ENCODE measurements at regions not wholly inside any gene's neighbourhood (a gene's known extent, or its start where the extent isn't known, plus 50 kb on each side); places are given as distances from the start of the nearest gene placed in this dataset.

DNA sequence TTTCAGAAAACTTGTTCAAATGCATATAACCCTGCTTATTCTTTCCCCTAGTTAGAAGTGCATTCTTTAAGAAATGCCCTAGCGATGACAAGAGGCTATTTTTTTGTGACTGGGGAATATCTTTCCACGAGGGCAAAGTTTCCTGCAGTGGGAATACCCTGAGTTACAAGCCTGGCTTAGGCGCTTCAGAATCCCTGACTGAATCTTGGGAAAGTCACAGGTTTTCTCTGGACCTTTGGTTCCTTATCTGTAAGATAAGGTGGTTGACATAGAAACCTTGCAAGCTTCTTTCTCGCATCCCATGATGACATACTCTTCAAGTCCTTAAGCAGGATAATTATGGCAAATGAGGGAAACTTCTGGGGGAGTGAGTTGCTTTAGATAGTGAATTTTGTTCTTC lies 80.5 kb upstream of the FZD8 start:
- Mint-ChIP-seq H3K4me3 (no peak overlapping the region), H3K27ac (no peak overlapping the region), H3K36me3 (no peaks in the 10 kb centered on the region), H3K4me1 (no peaks in the 10 kb centered on the region), H3K9me3 (no peaks in the 10 kb centered on the region), H3K27me3 (peaks cover 4% of the 10 kb centered on the region)
- no peak for DNase-seq
- CTCF ChIA-PET, result no interaction called here

DNA sequence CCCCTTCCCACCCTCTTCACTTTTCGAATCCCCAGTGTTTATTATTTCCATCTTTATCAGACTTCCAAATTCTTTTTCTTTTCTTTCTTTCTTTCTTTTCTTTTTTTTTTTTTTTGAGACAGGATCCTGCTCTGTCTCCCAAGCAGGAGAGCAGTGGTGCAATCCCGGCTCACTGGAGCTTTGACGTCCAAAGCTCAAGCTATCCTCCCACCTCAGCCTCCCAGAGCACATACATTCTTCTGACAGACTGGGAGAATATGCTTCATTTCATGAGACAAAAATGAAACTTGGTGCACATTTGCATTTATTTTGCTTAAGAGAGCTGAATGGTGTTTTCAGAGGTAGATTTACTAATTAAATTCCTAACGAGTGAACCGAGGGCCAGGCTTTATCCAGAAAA lies 80.1 kb upstream of the FZD8 start:
- Mint-ChIP-seq H3K4me3 (no peak overlapping the region), H3K36me3 (no peaks in the 10 kb centered on the region), H3K9me3 (no peaks in the 10 kb centered on the region), H3K27ac (no peak overlapping the region), H3K4me1 (no peaks in the 10 kb centered on the region), H3K27me3 (peaks cover 4% of the 10 kb centered on the region)
- CTCF ChIA-PET, result no interaction called here
- no peak for DNase-seq

DNA sequence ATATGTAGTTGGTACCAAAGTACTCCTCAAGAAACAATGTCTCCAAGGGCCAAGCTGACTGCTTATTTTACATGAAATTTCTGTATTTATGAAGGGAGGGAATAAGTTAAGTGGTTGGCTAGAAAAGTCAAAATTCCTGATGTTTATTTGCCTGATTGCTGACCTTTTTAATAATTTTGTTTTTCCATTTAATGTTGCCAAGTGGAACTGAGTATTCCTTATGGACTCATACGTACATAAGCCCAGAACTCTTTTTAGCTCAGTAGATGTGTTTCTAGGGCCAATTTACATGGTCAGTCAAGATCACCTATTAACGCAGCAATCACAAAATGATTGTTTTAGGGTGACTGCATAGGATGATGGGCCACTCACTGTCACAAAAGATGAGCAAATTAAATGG lies 78.3 kb upstream of the FZD8 start:
- Mint-ChIP-seq H3K27me3 (peaks cover 4% of the 10 kb centered on the region), H3K4me1 (no peaks in the 10 kb centered on the region), H3K4me3 (no peak overlapping the region), H3K9me3 (no peaks in the 10 kb centered on the region), H3K27ac (no peak overlapping the region), H3K36me3 (no peaks in the 10 kb centered on the region)
- DNase-seq, result no peak
- CTCF ChIA-PET, result no interaction called here

DNA sequence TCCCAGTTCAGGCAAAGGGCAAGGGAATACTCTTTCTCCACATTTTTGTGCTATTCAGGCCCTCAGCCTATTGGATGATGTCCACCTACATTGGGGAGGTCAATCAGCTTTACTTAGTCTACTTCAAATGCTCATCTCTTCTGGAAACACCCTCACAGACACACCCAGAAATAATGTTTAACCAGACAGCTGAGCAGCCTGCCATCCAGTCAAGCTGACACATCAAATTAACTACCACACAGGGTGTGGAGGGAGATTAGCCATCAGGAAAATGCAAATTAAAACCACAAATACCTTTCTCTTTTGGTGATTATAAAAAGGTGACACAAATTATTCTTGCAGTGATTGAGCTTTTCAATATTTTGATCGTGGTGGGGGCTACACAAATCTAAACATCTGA lies 74.7 kb upstream of the FZD8 start:
- no peak overlapping the region for H3K27ac Mint-ChIP-seq
- CTCF ChIA-PET, result no interaction called here
- no peaks in the 10 kb centered on the region for H3K36me3 Mint-ChIP-seq

DNA sequence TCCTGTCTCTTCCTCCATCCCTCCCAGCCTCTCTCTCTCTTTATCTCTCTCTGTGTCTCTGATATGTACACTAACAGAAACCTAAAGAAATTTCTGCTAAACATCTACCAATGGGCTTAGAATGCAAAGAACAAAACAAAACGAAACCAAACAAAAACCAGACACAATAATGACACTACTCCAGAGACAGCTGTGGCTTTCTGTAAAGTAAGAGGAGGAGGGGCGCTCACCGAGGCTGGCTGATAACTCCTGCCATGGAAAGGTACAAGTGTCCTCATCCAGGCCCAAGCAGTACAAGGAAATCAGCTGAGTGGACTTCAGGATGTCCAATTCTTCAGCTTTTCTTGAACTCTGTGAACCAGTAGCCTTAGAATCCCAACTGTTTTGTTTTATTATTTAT lies 70.4 kb upstream of the FZD8 start:
- no peak overlapping the region for H3K4me3 Mint-ChIP-seq
- DNase-seq, result no peak
- no peaks in the 10 kb centered on the region for H3K36me3 Mint-ChIP-seq
- CTCF ChIA-PET, result interaction anchor here (1.0 kb wide), 1 partner anchor 9 kb away, joined by 3 read pairs; no protein-coding TSS in a partner anchor
- H3K27me3 Mint-ChIP-seq, result no peaks in the 10 kb centered on the region
- no peaks in the 10 kb centered on the region for H3K9me3 Mint-ChIP-seq
- H3K4me1 Mint-ChIP-seq, result no peaks in the 10 kb centered on the region
- H3K27ac Mint-ChIP-seq, result no peak overlapping the region

More for the DNA sequence above, 74.7 kb upstream of the FZD8 start:
- no peaks in the 10 kb centered on the region for H3K9me3 Mint-ChIP-seq
- H3K27me3 Mint-ChIP-seq, result no peaks in the 10 kb centered on the region
- no peaks in the 10 kb centered on the region for H3K4me1 Mint-ChIP-seq
- no peak overlapping the region for H3K4me3 Mint-ChIP-seq
- DNase-seq, result no peak

DNA sequence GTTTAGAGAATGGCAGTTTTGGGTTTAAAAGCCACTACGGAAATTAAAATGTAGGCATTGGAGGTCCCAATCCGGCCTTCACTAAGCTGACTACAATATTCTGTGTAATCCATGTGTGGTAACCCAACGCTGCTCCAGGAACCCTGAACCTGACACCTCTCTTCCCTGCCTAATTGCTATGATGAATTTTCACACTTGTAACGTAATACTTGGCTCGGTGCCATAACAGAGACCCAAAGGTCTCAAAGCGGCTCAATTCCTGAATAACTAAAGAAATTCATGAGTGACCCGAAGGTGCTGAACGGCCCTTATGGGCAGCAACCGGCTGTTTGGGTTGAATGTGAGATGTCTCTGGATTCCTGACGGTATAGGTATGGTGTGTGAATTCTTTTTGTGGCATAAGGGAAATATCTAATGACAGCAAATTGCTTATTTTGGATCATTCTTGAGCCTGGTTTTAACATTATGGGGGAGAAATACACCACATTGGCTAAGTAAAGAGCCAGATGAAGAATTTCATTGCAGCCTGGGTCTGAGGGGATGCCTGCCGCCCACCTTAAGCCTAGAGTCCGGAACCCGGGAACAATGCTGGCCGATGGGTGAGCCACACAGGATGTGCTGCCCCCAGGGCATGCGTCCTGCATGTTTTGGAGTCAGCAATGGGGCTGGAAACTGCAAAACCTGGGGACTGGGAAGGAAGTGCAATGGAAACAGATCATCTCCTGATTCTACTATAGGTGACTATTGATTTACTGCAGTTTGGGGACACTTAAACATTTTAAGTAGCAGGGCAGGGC lies 69.7 kb upstream of the FZD8 start:
- Mint-ChIP-seq H3K36me3 (no peaks in the 10 kb centered on the region), H3K4me1 (no peaks in the 10 kb centered on the region), H3K27me3 (no peaks in the 10 kb centered on the region), H3K9me3 (no peaks in the 10 kb centered on the region), H3K4me3 (no peak overlapping the region), H3K27ac (no peak overlapping the region)
- DNase-seq, result no peak
- CTCF ChIA-PET, result interaction anchor here (1.0 kb wide), 1 partner anchor 9 kb away, joined by 3 read pairs; no protein-coding TSS in a partner anchor

DNA sequence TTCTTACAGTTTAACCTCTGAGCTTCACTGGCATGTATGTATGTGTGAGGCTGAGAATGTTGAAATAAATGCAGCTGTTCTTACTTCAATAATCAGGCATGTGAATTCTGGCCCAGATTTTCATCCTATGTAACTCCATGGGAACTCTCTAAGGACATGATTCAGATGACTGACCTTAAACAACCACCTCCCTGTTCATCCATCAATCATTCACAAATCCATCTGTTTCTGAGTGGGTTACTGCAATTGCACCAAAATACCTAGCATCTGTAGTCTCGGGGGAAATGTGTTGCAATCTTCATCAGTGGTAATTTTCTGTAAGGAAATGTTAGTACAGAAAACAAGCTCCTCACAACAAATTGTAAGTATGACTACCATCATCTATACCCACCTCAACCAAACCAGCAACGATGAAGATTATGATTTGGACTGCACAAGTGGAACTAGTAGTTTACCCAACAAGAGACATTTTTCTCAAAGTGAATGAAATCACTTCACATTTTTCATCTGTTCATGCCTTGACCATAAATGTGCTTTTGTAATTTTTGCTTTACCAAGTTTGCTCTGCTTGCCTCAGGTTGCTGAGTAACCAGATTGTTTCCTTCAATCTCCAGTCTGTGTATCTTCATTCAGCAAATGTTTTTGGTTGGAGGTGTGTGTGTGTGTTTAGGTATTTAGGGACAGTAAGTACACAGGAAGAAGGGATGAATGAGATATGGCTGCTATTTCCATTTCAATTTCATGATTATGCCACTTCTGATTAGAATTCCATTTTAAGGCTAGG lies 65.7 kb upstream of the FZD8 start:
- no peaks in the 10 kb centered on the region for H3K9me3 Mint-ChIP-seq
- no peak for DNase-seq
- H3K27me3 Mint-ChIP-seq, result no peaks in the 10 kb centered on the region

DNA sequence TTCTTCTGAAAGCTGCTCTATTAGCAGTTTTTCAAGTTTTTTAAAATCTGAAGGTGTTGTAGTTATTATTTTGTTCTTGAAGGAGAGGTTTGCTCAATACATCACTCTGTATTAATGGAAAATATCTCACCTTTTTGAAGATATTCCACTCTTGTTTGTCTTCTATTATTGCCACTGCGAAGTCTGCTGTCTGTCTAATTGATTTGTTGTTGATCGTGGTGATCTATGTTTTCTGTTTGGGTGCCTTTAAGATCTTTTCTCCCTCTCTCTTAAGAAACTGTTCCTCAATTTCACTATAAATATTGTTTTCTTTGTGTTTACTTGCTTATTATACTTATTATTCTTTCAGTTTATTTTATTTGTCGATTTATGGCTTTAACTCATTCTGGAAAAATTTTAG lies 64.9 kb upstream of the FZD8 start:
- Mint-ChIP-seq H3K36me3 (no peaks in the 10 kb centered on the region), H3K9me3 (no peaks in the 10 kb centered on the region), H3K27ac (no peak overlapping the region), H3K4me3 (no peak overlapping the region), H3K27me3 (no peaks in the 10 kb centered on the region), H3K4me1 (no peaks in the 10 kb centered on the region)
- CTCF ChIA-PET, result no interaction called here
- no peak for DNase-seq

More for the DNA sequence above, 65.7 kb upstream of the FZD8 start:
- CTCF ChIA-PET, result no interaction called here
- Mint-ChIP-seq H3K4me1 (no peaks in the 10 kb centered on the region), H3K36me3 (no peaks in the 10 kb centered on the region), H3K27ac (no peak overlapping the region), H3K4me3 (no peak overlapping the region)

DNA sequence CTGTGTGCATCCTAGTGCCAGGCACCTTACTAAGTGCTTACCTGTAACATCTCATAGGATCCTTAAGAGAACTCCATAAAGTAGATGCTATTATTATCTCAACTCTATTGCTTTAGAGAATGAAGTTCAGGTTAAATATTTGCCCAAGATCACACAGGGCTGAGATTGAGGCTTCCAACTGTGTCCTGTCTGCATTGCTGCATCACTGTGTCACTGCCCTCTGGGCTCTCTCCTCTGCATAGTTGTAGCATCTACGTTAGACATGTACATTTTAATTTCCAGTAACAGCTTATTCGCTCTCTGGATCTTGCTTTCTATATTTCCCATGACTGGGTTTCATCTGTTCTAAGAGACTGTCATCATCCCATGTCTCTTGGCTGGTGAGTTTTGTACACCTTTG lies 63.6 kb upstream of the FZD8 start:
- Mint-ChIP-seq H3K36me3 (no peaks in the 10 kb centered on the region), H3K27me3 (no peaks in the 10 kb centered on the region), H3K27ac (no peak overlapping the region), H3K4me1 (no peaks in the 10 kb centered on the region), H3K4me3 (no peak overlapping the region), H3K9me3 (no peaks in the 10 kb centered on the region)
- DNase-seq, result no peak
- CTCF ChIA-PET, result no interaction called here

DNA sequence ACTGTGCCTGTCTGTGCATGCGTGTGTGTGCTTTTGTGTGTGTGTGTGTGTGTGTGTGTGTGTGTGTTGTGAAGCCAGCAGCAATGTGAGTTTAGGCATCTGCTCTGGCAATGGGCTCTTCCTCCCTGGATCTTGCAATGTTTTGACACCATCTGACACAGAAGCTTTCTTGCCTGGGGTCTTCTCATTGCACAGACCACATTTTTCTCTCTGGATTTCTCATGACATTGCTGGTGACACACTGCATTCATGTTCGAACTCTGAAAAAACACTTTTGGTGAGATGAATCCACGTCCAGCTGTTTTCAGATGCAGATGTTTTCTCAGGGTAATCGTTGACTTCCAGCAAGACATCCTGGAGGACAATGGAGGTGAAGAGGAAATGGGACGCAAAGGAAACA lies 63.0 kb upstream of the FZD8 start:
- Mint-ChIP-seq H3K36me3 (no peaks in the 10 kb centered on the region), H3K4me1 (no peaks in the 10 kb centered on the region), H3K27me3 (no peaks in the 10 kb centered on the region), H3K4me3 (no peak overlapping the region), H3K9me3 (no peaks in the 10 kb centered on the region), H3K27ac (no peak overlapping the region)
- CTCF ChIA-PET, result no interaction called here
- no peak for DNase-seq

DNA sequence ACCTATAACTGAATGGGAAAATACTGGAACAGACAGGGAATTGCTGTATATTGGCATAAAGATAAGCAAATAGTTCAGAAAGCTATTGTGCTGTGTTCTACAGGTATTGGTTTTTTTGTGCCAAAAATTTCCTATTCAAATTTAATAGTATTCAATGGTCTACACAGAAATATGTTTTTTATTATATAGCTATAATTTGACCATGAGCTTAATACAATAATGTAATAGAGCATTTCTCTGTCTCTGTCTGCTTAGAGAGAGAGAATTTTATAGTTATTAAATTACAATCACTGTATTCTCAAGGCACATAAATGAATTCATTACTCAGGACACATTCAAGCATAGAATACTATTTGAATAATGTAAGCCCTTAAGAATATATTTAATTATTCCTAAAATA lies 62.3 kb upstream of the FZD8 start:
- H3K4me3 Mint-ChIP-seq, result no peak overlapping the region
- no peak for DNase-seq
- no peaks in the 10 kb centered on the region for H3K36me3 Mint-ChIP-seq
- no peaks in the 10 kb centered on the region for H3K4me1 Mint-ChIP-seq
- CTCF ChIA-PET, result no interaction called here
- H3K27ac Mint-ChIP-seq, result no peak overlapping the region
- H3K9me3 Mint-ChIP-seq, result no peaks in the 10 kb centered on the region
- H3K27me3 Mint-ChIP-seq, result no peaks in the 10 kb centered on the region

DNA sequence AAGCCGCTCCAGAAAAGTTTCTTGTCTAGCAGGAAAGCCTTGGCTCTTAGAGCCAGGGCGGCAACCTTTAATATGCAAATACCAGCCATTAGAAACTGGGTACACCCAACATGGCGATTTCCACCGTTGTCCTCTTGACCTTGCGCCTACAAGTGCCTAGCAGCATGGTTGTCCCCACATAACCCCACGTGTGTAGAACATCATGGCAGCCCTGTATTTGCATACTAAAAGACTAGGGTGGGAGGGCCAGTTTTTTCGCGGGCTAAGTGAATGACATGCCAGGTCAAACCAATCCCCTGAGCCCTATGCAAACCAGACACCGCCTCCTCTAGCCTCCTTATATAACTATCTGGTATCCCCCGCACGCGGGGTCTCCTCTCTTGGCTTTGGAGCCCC lies 58.4 kb upstream of the FZD8 start:
- H3K4me1 Mint-ChIP-seq, result no peaks in the 10 kb centered on the region
- no peak overlapping the region for H3K4me3 Mint-ChIP-seq
- DNase-seq, result no peak
- H3K9me3 Mint-ChIP-seq, result no peaks in the 10 kb centered on the region
- no peaks in the 10 kb centered on the region for H3K36me3 Mint-ChIP-seq
- no peaks in the 10 kb centered on the region for H3K27me3 Mint-ChIP-seq
- H3K27ac Mint-ChIP-seq, result no peak overlapping the region
- CTCF ChIA-PET, result no interaction called here

DNA sequence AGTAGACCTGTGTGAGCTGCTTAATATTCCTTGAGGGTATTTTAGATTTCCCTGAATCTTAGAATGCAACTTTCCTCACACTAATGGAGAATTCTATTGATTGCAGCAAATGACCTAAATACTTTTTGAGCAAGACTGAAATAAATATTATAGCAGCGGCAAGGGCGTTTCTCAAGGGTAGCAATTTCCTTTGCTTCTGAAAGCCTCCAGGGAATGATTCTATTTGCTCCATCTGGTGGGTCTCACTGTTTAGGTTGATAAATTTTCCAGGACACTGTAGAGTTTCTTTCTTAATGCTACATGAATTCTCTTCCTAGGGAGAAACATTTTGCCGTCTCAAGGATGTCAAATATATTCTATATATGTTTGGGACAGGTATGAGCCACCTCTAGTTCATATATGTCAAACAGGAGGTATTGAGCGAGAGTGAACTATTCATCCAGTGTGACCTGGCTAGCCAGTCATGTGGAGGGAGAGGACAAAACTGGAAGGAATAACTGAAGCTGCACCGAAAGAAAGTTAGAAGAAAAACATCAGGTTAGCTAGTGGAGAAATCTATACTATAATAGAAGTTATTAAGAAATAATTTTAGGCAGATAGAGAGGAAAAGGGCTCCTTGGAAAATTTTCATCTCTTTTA lies 57.9 kb upstream of the FZD8 start:
- no peak for DNase-seq

DNA sequence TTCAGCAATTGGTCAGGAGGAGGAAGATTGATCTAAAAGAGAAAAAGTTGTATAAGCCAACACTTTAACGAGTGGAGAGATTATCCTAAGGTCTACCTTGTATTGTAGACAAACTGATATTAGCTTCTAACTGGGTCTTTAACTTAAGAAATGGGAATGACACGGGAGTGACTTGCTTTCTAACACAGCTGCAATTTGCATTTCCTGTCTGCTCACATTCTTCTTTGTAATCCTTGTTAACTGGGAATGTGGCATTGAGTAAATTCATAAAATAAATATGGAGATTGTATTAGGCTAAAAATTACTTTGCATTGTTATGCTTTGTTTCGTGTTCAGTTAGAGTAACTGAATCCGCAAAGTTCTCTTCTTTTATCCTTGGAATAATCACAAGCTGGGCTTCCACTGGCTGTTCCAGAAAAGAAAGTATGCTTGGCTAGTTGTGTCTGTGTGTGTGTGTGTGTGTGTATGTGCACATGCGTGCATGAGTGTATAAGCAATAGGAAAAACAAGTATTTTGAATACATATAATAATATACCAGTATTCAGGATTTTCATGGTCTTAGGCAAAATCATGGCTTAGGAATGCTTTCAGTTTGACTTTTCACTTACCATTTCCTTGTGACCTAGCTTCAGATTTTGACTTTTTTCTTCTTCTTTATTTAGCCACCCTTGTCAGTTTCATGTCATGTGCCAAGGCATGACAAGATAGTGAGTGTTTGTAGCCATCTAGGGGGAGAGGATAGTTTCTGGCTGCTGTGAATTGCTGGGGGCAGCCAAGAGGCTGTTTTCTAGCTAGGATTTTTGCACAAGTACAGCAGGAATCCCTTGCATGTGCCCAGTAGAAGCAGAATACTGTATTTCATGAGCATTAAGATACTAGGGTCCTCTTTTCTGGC lies 54.5 kb upstream of the FZD8 start:
- CTCF ChIA-PET, result no interaction called here
- Mint-ChIP-seq H3K4me3 (no peak overlapping the region), H3K4me1 (no peaks in the 10 kb centered on the region), H3K27ac (no peak overlapping the region), H3K36me3 (no peaks in the 10 kb centered on the region), H3K27me3 (no peaks in the 10 kb centered on the region), H3K9me3 (no peaks in the 10 kb centered on the region)
- no peak for DNase-seq

More for the DNA sequence above, 57.9 kb upstream of the FZD8 start:
- Mint-ChIP-seq H3K4me3 (no peak overlapping the region), H3K4me1 (no peaks in the 10 kb centered on the region), H3K27me3 (no peaks in the 10 kb centered on the region), H3K9me3 (no peaks in the 10 kb centered on the region), H3K27ac (no peak overlapping the region), H3K36me3 (no peaks in the 10 kb centered on the region)
- CTCF ChIA-PET, result no interaction called here

Data from activated naive CD4-positive, alpha-beta T cell treated with anti-CD3 and anti-CD28 coated beads, Interleukin-2, amount 10 ng/mL, durations not matched to agents 7 days and 5 days (primary cell).